Ureter (tissue), 1 donor: ENCODE measurements at regions not wholly inside any gene's neighbourhood (a gene's known extent, or its start where the extent isn't known, plus 50 kb on each side); places are given as distances from the start of the nearest gene placed in this dataset.
A peak's percentile ranks its signal among the peaks of the same experiment; 100 is the strongest.

ENCODE experiments used
- DNase-seq: peaks from one replicate; pipeline ENCODE4 v3.0.0-alpha.2; 2020; ENCODE audit warnings: low spot score
- donor health status: DM: yes; HTN: yes; CAD: no.

- DNase-seq: no peak
These were observed 119.8 kb upstream of the ARHGAP28 start for GRCh38 chr18:6609666-6610264.

GRCh38 chr18:6610466-6610865 is 119.0 kb upstream of the ARHGAP28 start:
- DNase-seq: peak; percentile 52

GRCh38 chr18:6613581-6613980 is 115.9 kb upstream of the ARHGAP28 start:
- no peak for DNase-seq

GRCh38 chr18:6614952-6615351 is 114.6 kb upstream of the ARHGAP28 start:
- DNase-seq: no peak

- DNase-seq: no peak
These were observed 112.5 kb upstream of the ARHGAP28 start for GRCh38 chr18:6616981-6617380.

GRCh38 chr18:6621437-6621836 is 108.1 kb upstream of the ARHGAP28 start:
- DNase-seq: no peak

- no peak for DNase-seq
These were observed 106.2 kb upstream of the ARHGAP28 start for GRCh38 chr18:6623278-6623677.

- DNase-seq: no peak
These were observed 105.2 kb upstream of the ARHGAP28 start for GRCh38 chr18:6624271-6624660.

- DNase-seq: no peak
These were observed 104.7 kb upstream of the ARHGAP28 start for GRCh38 chr18:6624661-6625311.

- DNase-seq: no peak
These were observed 104.0 kb upstream of the ARHGAP28 start for GRCh38 chr18:6625481-6625880.

- DNase-seq: no peak
These were observed 103.1 kb upstream of the ARHGAP28 start for GRCh38 chr18:6626457-6626856.

GRCh38 chr18:6627645-6628044 is 101.9 kb upstream of the ARHGAP28 start:
- no peak for DNase-seq

GRCh38 chr18:6628187-6628586 is 101.3 kb upstream of the ARHGAP28 start:
- no peak for DNase-seq

GRCh38 chr18:6629635-6630140 is 99.8 kb upstream of the ARHGAP28 start:
- no peak for DNase-seq

- DNase-seq: no peak
These were observed 96.2 kb upstream of the ARHGAP28 start for GRCh38 chr18:6633310-6633709.

GRCh38 chr18:6636091-6636490 is 93.4 kb upstream of the ARHGAP28 start:
- no peak for DNase-seq

GRCh38 chr18:6638447-6638846 is 91.1 kb upstream of the ARHGAP28 start:
- DNase-seq: no peak

- no peak for DNase-seq
These were observed 90.2 kb upstream of the ARHGAP28 start for GRCh38 chr18:6639305-6639704.

GRCh38 chr18:6644836-6645627 is 84.5 kb upstream of the ARHGAP28 start:
- DNase-seq: no peak

GRCh38 chr18:6646801-6647200 is 82.7 kb upstream of the ARHGAP28 start:
- DNase-seq: no peak

GRCh38 chr18:6648581-6648980 is 80.9 kb upstream of the ARHGAP28 start:
- no peak for DNase-seq

GRCh38 chr18:6649421-6650126 is 79.9 kb upstream of the ARHGAP28 start:
- DNase-seq: no peak
